Skeletal muscle tissue (tissue), 3 donors: ENCODE measurements at regions not wholly inside any gene's neighbourhood (a gene's known extent, or its start where the extent isn't known, plus 50 kb on each side); places are given as distances from the start of the nearest gene placed in this dataset.

Experiments used
- H3K27ac ChIP-seq: one replicate; pipeline ENCODE4 v1.7.0; 2013; ENCODE audit warnings: mild to moderate bottlenecking, low read depth, low read length, inconsistent platforms
- H3K27me3 ChIP-seq, 3 donors: one replicate each; pipeline ENCODE4 v1.7.0; 2013; ENCODE audit warnings: low read length in 3 of 3; ENCODE audit not compliant: control insufficient read depth in 3 of 3, insufficient read depth in 3 of 3
- H3K36me3 ChIP-seq, 3 donors: one replicate each; pipeline ENCODE4 v1.7.0; 2013; ENCODE audit warnings: low read length in 3 of 3; ENCODE audit not compliant: control insufficient read depth in 3 of 3, insufficient read depth in 3 of 3
- H3K4me1 ChIP-seq, 3 donors: one replicate each; pipeline ENCODE4 v1.7.0; 2013; ENCODE audit warnings: low read length in 3 of 3, mild to moderate bottlenecking in 3 of 3; ENCODE audit not compliant: control insufficient read depth in 3 of 3, insufficient read depth in 3 of 3
- H3K4me3 ChIP-seq, 3 donors: one replicate each; pipeline ENCODE4 v1.7.0; 2013; ENCODE audit warnings: low read length in 3 of 3
- H3K9ac ChIP-seq, 3 donors: one replicate each; pipeline ENCODE4 v1.7.0; 2013; ENCODE audit warnings: low read length in 3 of 3, mild to moderate bottlenecking in 3 of 3, moderate library complexity in 2 of 3, low read depth in 1 of 3
- H3K9me3 ChIP-seq, 3 donors: one replicate each; pipeline ENCODE4 v1.7.0; 2013; ENCODE audit warnings: low read length in 3 of 3; ENCODE audit not compliant: control insufficient read depth in 3 of 3
- donor health status: Osteomylitis.

DNA sequence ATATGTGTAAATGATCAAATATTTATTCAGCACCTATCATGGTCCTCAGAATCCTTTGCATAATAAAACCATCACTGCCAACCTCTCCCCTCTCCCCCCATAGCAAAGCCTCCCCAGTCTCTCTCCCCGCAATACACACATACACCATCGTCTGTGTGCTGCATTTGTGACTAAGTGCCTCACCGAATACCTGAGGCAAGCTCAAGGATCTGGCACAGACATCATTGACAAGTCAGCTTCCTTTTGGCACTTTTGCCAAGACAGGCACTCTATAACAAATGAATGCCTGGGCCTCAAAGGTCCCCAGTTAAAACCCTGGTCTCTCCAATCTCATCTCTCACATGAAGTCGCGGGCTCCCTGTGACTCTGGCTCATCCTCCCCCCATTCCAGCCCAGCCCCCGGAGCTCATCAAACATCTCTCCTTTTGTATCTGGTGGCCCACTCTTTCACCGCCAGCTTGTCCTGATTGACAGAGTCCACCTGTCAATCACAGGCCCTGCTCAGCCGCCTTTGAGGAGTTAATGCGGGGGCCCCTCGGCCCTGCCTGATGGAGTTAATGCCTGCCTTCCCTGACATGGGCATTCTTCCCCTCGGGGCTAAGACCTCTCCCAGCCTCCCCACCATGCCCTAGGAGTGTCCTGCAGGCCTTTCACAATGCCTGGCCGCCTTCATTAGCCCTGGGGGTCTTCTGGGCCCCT is 135.8 kb upstream of the ATP6AP2 start:
- no peaks in the 10 kb centered on the region for H3K36me3 ChIP-seq
- no peak overlapping the region for H3K4me3 ChIP-seq
- H3K9me3 ChIP-seq, result no peaks in the 10 kb centered on the region
- no peak overlapping the region for H3K9ac ChIP-seq
- no peaks in the 10 kb centered on the region for H3K27me3 ChIP-seq
- H3K27ac ChIP-seq, result no peak overlapping the region
- H3K4me1 ChIP-seq, result peaks cover 0 to 5% (median under 1%) of the 10 kb centered on the region in 3 donors

DNA sequence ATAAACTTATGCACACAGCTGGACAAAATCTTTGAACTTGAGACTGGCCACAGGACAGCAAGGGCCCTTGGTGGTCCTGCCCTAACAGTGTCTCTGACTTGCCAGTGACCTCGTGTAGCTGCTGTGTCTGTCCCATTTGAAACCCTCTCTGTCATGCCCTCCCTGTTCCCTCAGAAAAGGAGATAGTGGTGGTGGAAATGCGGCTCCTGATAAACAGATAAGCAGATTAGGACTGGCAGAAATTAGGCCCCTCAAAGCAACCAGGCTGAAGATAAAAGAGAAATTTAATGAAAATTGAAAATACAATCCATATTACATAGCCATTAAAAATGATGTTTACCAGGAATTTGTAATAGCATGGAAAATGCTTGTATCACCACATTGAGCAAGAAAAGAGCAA is 136.6 kb upstream of the ATP6AP2 start:
- no peaks in the 10 kb centered on the region for H3K27me3 ChIP-seq
- H3K9ac ChIP-seq, result no peak overlapping the region
- H3K27ac ChIP-seq, result no peak overlapping the region
- H3K36me3 ChIP-seq, result no peaks in the 10 kb centered on the region
- peaks cover 0 to 5% (median 0%) of the 10 kb centered on the region in 3 donors for H3K4me1 ChIP-seq
- no peaks in the 10 kb centered on the region for H3K9me3 ChIP-seq
- no peak overlapping the region for H3K4me3 ChIP-seq

DNA sequence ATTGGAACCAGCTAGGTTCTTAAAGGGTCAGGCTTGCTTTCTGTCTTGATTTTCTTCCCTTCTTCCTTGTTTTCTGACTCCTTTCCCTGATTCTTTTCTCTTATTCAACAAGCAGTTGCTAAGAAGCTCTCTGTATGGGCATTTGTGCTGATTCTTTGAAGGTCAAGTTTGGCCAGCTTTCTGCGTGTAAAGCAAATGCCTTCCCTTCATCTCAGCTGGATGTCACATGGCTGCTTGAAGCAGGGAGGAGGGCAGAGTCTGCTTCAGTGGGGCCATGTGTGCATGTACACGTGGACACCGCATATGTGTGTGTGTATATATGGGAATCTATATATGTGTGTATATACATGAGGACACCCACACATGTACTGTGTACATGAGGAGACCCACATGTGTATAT is 139.9 kb upstream of the ATP6AP2 start:
- Histone ChIP-seq H3K27me3 (no peaks in the 10 kb centered on the region), H3K36me3 (no peaks in the 10 kb centered on the region), H3K9ac (no peak overlapping the region), H3K27ac (no peak overlapping the region), H3K4me1 (no peaks in the 10 kb centered on the region), H3K4me3 (no peak overlapping the region), H3K9me3 (no peaks in the 10 kb centered on the region)

DNA sequence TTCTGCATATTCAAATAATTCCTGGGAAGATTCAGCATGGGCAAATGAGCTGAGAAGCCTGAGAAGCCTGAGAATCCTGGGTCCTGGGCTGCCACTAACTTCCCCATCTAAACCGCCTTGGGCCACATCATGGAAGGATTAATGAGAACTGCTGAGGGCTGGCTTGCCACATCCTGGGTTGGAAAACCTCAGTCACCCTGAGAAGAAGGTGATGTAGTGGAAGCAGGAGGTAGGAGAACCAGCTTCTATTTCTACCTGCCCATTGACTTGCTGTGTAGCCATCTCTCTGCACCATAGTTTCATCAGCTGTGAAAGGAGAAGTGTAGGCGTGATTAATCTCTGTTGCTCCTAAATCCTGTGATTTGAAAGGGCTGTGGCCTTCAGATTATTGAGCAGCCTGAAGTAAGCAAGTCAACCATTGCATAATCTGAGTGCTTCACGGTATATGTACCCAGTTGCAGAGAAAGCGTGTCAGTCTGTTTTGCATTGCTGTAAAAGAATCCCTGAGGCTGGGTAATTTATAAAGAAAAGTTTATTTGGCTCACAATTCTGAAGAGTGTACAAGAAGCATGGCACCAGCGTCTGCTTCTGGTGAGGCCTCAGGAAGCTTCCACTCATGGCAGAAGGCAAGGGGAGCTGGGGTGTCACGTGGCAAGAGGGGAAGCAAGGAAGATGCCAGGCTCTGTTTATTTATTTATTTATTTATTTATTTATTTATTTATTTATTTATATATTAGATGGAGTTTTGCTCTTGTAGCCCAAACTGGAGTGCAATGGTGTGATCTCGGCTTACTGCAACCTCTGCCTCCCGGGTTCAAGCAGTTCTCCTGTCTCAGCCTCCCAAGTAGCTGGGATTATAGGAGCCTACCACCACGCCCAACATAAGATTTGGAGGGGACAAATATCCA is 140.9 kb upstream of the ATP6AP2 start:
- Histone ChIP-seq H3K27me3 (peaks cover 0 to 3% (median 0%) of the 10 kb centered on the region in 3 donors), H3K9ac (no peak overlapping the region), H3K27ac (no peak overlapping the region), H3K36me3 (no peaks in the 10 kb centered on the region), H3K4me3 (no peak overlapping the region), H3K9me3 (no peaks in the 10 kb centered on the region), H3K4me1 (peaks cover 0 to 6% (median 2%) of the 10 kb centered on the region in 3 donors)

DNA sequence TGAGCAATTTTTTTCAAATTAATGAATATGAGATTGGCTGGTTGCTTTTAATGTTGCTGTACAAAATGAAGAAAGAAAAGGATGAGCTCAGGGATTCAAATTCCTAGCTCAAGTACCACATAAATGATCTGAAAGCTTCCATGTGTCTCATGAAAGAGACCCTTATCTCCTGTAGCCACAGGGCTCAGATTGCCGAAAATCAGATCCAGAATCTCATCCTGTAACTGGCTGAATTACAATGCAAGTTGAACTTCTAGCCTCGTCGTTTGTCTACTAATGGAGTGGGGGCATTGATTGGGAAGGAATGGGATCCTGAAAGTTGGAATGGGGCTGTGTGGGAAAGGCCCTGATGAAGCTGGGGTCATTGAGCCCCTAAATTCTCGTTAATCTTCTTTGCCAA is 143.4 kb upstream of the ATP6AP2 start:
- Histone ChIP-seq H3K9me3 (no peaks in the 10 kb centered on the region), H3K9ac (no peak overlapping the region), H3K27me3 (peaks cover 0 to 5% (median 0%) of the 10 kb centered on the region in 3 donors)

DNA sequence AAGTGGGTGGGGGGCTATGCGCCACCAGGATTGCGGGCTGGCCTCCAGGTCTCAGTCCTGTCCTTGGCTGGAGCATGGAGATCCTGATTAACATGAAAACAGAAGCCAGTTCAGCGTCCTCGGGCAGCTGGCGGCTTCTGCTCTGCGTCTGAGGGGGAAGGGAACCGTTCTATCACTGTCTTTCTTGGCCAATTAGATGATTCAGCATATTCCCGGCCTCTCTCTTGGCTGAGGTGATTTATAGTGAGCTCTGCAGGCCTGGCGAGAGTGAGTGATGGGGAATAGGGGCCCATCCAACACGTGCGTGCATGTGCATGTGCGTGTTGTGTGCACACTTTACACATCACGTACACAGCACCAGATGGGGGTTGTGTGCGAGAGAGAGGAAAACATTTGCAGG is 145.8 kb upstream of the ATP6AP2 start:
- Histone ChIP-seq H3K36me3 (no peaks in the 10 kb centered on the region), H3K9ac (peak overlapping the region; percentile 9 to 45 (median 10)), H3K9me3 (no peaks in the 10 kb centered on the region), H3K27me3 (peaks cover 0 to 5% (median 0%) of the 10 kb centered on the region in 3 donors), H3K4me1 (peaks cover 0 to 10% (median 4%) of the 10 kb centered on the region in 3 donors), H3K4me3 (peak overlapping the region; percentile 17 to 45 (median 38)), H3K27ac (no peak overlapping the region)

More for the DNA sequence above, 143.4 kb upstream of the ATP6AP2 start:
- H3K4me1 ChIP-seq, result peaks cover 0 to 10% (median 4%) of the 10 kb centered on the region in 3 donors
- no peak overlapping the region for H3K4me3 ChIP-seq
- H3K27ac ChIP-seq, result no peak overlapping the region
- no peaks in the 10 kb centered on the region for H3K36me3 ChIP-seq

DNA sequence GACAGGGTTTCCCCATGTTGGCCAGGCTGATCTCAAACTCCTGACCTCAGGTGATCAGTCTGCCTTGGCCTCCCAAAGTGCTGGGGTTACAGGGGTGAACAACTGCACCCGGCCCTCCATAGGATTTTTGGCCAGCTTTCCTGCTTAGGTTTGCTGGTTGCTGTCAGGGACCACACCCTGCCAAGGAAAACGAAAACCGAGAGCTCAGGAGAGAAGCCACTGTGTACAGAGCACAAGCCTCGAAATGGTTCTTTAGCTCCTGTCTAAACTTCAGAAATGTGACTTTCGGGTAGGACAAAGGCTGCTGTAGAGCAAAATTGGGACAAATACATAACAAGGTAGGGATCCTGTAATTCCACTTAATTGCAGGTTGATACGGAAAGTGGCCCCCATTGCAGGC is 146.3 kb upstream of the ATP6AP2 start:
- H3K36me3 ChIP-seq, result no peaks in the 10 kb centered on the region
- H3K9me3 ChIP-seq, result no peaks in the 10 kb centered on the region
- H3K4me1 ChIP-seq, result peaks cover 0 to 10% (median 4%) of the 10 kb centered on the region in 3 donors
- H3K9ac ChIP-seq, result peak overlapping the region in 2 of 3 donors; percentile 10 to 45
- H3K27me3 ChIP-seq, result peaks cover 0 to 5% (median 0%) of the 10 kb centered on the region in 3 donors
- peak overlapping the region in 1 of 3 donors; percentile 17 for H3K4me3 ChIP-seq
- no peak overlapping the region for H3K27ac ChIP-seq

DNA sequence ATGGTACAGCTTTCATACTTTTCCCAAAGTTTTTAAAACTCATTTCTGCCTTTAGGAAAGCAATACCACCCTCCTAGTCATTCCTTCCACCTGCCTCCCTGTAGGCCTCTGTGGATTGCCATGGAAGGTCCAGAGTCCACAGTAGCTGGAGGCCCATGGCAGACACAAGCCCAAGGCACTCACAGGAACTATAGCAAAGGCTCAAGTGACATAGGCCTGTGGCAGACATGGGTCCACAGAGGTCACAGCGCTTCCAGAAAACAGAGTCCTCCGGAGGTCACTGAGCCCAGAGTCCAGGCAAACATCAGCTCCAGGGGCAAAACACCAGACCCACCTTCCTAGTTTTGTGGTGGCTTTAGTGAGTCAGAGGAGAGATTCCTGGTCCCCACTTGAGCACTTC is 147.6 kb upstream of the ATP6AP2 start:
- Histone ChIP-seq H3K9ac (no peak overlapping the region), H3K36me3 (no peaks in the 10 kb centered on the region), H3K4me3 (no peak overlapping the region), H3K9me3 (peaks cover 2 to 4% (median 4%) of the 10 kb centered on the region in 3 donors), H3K4me1 (peaks cover 0 to 10% (median 4%) of the 10 kb centered on the region in 3 donors), H3K27ac (no peak overlapping the region), H3K27me3 (peaks cover 0 to 5% (median 0%) of the 10 kb centered on the region in 3 donors)

DNA sequence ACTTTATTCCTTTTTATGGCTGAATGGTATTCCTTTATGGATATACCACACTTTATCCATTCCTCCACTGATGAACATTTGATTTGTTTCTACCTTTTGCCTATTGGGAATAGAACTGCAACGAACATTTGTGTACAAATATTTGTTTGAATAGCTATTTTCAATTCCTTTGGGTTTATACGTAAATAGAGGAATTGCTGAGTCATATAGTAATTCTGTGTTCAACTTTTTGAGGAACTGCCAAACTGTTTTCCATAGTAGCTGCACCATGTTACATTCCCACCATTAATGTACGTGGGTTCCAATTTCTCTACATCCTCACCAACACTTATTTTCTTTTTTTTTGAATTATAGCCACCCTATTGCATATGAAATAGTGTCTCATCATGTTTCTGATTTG is 156.5 kb upstream of the ATP6AP2 start:
- no peaks in the 10 kb centered on the region for H3K4me1 ChIP-seq
- H3K27me3 ChIP-seq, result no peaks in the 10 kb centered on the region
- H3K9ac ChIP-seq, result no peak overlapping the region
- H3K27ac ChIP-seq, result no peak overlapping the region
- H3K9me3 ChIP-seq, result peaks cover 1 to 5% (median 4%) of the 10 kb centered on the region in 3 donors
- no peak overlapping the region for H3K4me3 ChIP-seq
- H3K36me3 ChIP-seq, result no peaks in the 10 kb centered on the region

DNA sequence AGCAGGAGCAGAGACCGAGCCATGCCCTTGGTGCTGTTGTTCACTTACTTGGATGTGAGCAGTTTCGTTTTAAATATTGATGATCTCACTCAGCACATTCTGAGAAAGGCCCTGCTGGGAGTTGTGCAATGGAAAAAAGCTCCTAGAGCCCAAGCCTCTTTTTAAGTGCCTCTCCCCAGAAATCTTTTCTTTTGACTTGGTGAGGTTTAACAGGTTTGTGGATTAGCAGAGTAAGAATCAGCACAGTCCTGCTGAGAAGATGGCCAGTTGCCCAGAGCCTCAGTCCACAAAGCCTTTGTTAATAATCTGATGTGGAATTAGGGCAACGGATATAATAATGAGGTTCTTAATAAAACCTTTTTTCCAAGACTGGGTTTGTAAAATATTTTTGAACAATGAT is 157.5 kb upstream of the ATP6AP2 start:
- H3K4me1 ChIP-seq, result no peaks in the 10 kb centered on the region
- H3K9ac ChIP-seq, result no peak overlapping the region
- H3K4me3 ChIP-seq, result no peak overlapping the region
- H3K9me3 ChIP-seq, result peaks cover 0 to 2% (median 0%) of the 10 kb centered on the region in 3 donors
- no peak overlapping the region for H3K27ac ChIP-seq
- no peaks in the 10 kb centered on the region for H3K27me3 ChIP-seq
- no peaks in the 10 kb centered on the region for H3K36me3 ChIP-seq
